Ascending aorta (tissue), 2 donors: ENCODE measurements at regions not wholly inside any gene's neighbourhood (a gene's known extent, or its start where the extent isn't known, plus 50 kb on each side); places are given as distances from the start of the nearest gene placed in this dataset.

Experiments
- DNase-seq, 2 donors: peaks; one replicate each; pipeline ENCODE4 v3.0.0-alpha.2; 2019; ENCODE audit warnings: low spot score in 2 of 2
- H3K27ac ChIP-seq, 2 donors: fragments of 200-600 bp; sonication (generic); one replicate each; pipeline ENCODE4 v1.5.1; 2016 to 2017; ENCODE audit warnings: mild to moderate bottlenecking in 1 of 2
- H3K27me3 ChIP-seq: fragments of 200-600 bp; sonication (generic); one replicate; pipeline ENCODE4 v1.5.1; 2017
- H3K36me3 ChIP-seq, 2 donors: fragments of 200-600 bp; sonication (generic); one replicate each; pipeline ENCODE4 v1.5.1; 2016
- H3K4me1 ChIP-seq, 2 donors: fragments of 200-600 bp; sonication (generic); one replicate each; pipeline ENCODE4 v1.5.1; 2016 to 2017; ENCODE audit warnings: mild to moderate bottlenecking in 1 of 2
- H3K4me3 ChIP-seq, 2 donors: fragments of 200-600 bp; sonication (generic); one replicate each; pipeline ENCODE4 v1.5.1; 2016 to 2017; ENCODE audit warnings: mild to moderate bottlenecking in 1 of 2
- H3K9me3 ChIP-seq, 2 donors: fragments of 200-600 bp; sonication (generic); one replicate each; pipeline ENCODE4 v1.5.1; 2016
- intact Hi-C: fragments of 100-400 bp; cut with DNase I; formaldehyde crosslinking; loops from one replicate; pipeline ENCODE4 v1.15.1; 2023
- TF ChIP-seq, protein P1 (sequence below), 3 experiments: fragments of 200-600 bp in 2 of 3; fragments of 450-650 bp in 1 of 3; sonication (generic) in 2 of 3; IDR thresholded peaks; one replicate each; pipeline ENCODE4 v1.5.1; 2016 to 2019; ENCODE audit warnings: antibody characterized with exemption in 3 of 3, mild to moderate bottlenecking in 1 of 3, moderate library complexity in 1 of 3

DNA sequence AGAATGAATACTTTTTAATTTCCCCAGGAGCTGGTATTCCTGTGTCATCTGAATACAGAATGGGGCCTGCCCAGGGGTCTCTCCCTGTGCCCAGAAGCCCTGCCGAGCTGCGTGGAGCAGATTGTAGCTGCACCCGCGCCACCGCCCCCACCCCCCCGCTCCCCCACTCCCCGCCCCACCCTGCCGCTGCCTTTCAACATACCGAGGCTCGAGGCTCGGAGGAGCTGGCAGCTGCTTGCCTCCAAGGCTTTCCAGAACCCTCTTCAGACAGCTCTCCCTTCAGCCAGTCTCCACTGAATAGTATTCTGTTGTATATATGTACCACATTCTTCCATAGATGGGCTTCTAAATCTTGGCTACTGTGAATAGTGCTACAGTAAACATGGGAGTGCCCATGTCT, 150.7 kb downstream of the TSN start:
- H3K27ac ChIP-seq: no peak overlapping the region
- intact Hi-C loops: no loop called here
- no peaks in the 10 kb centered on the region for H3K9me3 ChIP-seq
- H3K36me3 ChIP-seq: no peaks in the 10 kb centered on the region
- no peaks in the 10 kb centered on the region for H3K4me1 ChIP-seq
- TF ChIP-seq, protein P1, sequence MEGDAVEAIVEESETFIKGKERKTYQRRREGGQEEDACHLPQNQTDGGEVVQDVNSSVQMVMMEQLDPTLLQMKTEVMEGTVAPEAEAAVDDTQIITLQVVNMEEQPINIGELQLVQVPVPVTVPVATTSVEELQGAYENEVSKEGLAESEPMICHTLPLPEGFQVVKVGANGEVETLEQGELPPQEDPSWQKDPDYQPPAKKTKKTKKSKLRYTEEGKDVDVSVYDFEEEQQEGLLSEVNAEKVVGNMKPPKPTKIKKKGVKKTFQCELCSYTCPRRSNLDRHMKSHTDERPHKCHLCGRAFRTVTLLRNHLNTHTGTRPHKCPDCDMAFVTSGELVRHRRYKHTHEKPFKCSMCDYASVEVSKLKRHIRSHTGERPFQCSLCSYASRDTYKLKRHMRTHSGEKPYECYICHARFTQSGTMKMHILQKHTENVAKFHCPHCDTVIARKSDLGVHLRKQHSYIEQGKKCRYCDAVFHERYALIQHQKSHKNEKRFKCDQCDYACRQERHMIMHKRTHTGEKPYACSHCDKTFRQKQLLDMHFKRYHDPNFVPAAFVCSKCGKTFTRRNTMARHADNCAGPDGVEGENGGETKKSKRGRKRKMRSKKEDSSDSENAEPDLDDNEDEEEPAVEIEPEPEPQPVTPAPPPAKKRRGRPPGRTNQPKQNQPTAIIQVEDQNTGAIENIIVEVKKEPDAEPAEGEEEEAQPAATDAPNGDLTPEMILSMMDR (IDR thresholded peaks at IDR 0.05): no peak
- H3K4me3 ChIP-seq: no peak overlapping the region
- H3K27me3 ChIP-seq: no peaks in the 10 kb centered on the region
- no peak for DNase-seq

DNA sequence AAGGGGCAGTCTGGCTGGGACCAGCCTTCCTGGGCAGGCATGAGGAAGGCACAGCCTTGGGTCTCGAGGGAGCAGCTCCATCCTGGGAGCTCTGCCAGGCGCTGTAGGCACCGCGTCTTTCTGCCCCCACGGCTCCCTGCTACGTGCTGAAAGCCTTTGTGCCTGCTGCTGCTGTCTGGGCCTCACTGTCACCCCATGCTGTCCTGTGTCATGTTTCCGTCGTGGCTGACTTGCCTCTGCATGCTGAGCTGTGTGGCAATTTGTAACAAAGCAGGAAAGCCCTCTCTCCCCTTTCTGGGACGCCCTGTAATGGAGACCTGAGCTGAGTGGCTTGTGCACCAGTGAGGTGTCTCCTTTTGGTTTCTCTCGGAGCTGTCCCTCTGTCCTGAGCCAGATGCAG, 152.5 kb downstream of the TSN start:
- intact Hi-C loops: no loop called here

DNA sequence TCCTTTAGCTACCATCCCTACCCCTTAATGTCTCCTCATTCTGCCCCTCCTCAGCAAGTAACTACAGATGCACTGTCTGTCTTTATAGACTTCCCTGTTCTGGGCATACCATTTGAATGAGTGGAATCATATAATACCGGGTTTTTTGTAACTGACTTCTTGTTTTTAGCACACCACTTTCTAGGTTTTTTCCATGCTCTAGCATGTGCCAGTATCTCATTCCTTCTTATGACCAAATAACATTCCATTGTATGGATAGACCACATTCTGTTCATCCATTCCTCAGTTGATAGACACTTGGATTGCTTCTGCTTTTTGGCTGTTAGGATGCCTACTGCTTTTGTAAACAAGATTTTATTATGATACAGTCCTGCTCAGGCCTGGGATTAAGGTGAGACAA, 154.7 kb downstream of the TSN start:
- no peak for DNase-seq
- intact Hi-C loops: no loop called here
- H3K4me3 ChIP-seq: no peak overlapping the region
- H3K4me1 ChIP-seq: no peaks in the 10 kb centered on the region
- TF ChIP-seq, protein P1 (IDR thresholded peaks at IDR 0.05): no peak
- no peaks in the 10 kb centered on the region for H3K9me3 ChIP-seq
- no peak overlapping the region for H3K27ac ChIP-seq
- no peaks in the 10 kb centered on the region for H3K36me3 ChIP-seq
- no peaks in the 10 kb centered on the region for H3K27me3 ChIP-seq

More for the DNA sequence above, 152.5 kb downstream of the TSN start:
- Histone ChIP-seq H3K9me3 (no peaks in the 10 kb centered on the region), H3K4me3 (no peak overlapping the region), H3K27ac (no peak overlapping the region), H3K36me3 (no peaks in the 10 kb centered on the region), H3K4me1 (no peaks in the 10 kb centered on the region), H3K27me3 (no peaks in the 10 kb centered on the region)
- no peak for DNase-seq
- TF ChIP-seq, protein P1 (IDR thresholded peaks at IDR 0.05): no peak

DNA sequence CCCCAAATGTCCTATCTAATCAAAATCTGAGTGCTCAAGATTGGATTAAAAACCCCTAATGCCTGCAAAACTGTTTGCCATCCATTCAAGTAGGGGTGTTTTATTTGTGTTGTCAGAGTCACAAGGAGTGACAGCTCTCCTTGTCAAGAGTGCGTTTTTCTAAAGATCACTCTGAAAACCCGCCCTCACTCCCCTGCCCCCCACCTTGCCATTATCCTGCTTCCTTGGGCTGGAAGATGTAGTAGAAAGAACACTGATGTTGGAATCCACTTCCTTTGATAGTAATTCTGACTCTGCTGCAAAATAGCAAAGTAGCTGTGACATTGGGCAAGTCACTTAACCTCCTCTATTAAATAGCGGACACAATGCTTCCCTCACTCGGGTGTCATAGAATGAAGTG, 155.6 kb downstream of the TSN start:
- no peaks in the 10 kb centered on the region for H3K4me1 ChIP-seq
- intact Hi-C loops: no loop called here
- TF ChIP-seq, protein P1 (IDR thresholded peaks at IDR 0.05): no peak
- H3K36me3 ChIP-seq: no peaks in the 10 kb centered on the region
- no peak overlapping the region for H3K27ac ChIP-seq
- H3K27me3 ChIP-seq: no peaks in the 10 kb centered on the region
- DNase-seq: no peak
- H3K9me3 ChIP-seq: no peaks in the 10 kb centered on the region
- no peak overlapping the region for H3K4me3 ChIP-seq

DNA sequence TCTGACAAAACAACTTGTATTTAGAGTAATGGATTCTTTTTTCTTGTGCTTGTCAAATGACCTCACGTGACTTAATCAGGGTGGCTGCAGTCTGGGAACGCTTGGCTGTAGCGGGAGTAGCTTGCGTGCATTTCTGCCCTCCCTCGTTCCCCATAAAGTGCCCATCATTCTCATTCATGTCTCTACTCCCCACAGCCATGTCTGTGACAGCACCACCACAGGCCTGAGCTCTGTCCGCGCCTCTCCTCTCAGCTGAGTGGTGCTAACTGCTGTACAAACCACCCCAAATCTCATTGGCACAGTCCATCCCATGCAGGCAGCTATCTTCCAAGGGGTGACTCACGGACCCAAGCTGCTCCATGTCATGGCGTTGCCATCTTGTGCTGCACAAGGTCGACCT, 161.7 kb downstream of the TSN start:
- Histone ChIP-seq H3K9me3 (no peaks in the 10 kb centered on the region), H3K36me3 (no peaks in the 10 kb centered on the region), H3K27ac (no peak overlapping the region), H3K27me3 (no peaks in the 10 kb centered on the region), H3K4me1 (no peaks in the 10 kb centered on the region), H3K4me3 (no peak overlapping the region)
- no peak for DNase-seq
- intact Hi-C loops: no loop called here
- TF ChIP-seq, protein P1 (IDR thresholded peaks at IDR 0.05): no peak

DNA sequence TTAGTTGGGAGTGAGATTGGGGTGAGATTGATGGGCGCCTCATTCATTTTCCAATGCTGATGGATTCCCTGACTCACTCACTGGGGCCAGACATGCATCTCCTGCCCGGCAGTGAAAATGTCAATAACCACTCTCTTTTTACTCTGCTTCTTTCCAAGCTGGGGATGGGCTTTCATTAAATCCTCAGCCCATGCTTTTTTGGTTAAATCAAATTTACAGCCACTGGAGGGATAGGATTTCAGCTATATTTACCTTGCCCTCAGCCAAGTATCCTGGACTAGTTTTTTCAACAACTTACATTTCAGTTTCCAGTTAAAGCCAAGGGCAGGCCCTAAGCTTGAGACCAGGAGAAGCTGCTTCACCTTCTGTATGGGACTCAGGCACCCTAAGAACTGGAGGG, 162.8 kb downstream of the TSN start:
- H3K27me3 ChIP-seq: no peaks in the 10 kb centered on the region
- H3K36me3 ChIP-seq: no peaks in the 10 kb centered on the region
- H3K4me3 ChIP-seq: no peak overlapping the region
- TF ChIP-seq, protein P1 (IDR thresholded peaks at IDR 0.05): no peak
- no peak overlapping the region for H3K27ac ChIP-seq
- intact Hi-C loops: no loop called here
- no peaks in the 10 kb centered on the region for H3K9me3 ChIP-seq
- no peak for DNase-seq
- no peaks in the 10 kb centered on the region for H3K4me1 ChIP-seq
